OCI-LY7 (cell line): ENCODE measurements at regions not wholly inside any gene's neighbourhood (a gene's known extent, or its start where the extent isn't known, plus 50 kb on each side); places are given as distances from the start of the nearest gene placed in this dataset.
"Not testable (repeated sequence)": the region's sequence is repeated elsewhere in the genome, so short reads cannot be mapped to it uniquely, and the experiment has no call there.

ENCODE experiments used
- BruUV-seq: library from RNA; stranded (reverse); fragments of 400-500 nt; replicated peaks from 2 replicates; lab custom pipeline; 2021; lab: Mats Ljungman, UMichigan
- CTCF ChIA-PET: fragments of 300-600 bp; sonication (Branson Sonifier 250); formaldehyde crosslinking; loops from one replicate; lab custom pipeline; 2022; ENCODE audit warnings: antibody characterized with exemption; ENCODE audit not compliant: unreplicated experiment; lab: Charles Lee
- POLR2A ChIA-PET: fragments of 300-600 bp; sonication (Branson Sonifier 250); formaldehyde crosslinking; loops from one replicate; lab custom pipeline; 2022; ENCODE audit warnings: antibody characterized with exemption; lab: Charles Lee
- DNase-seq: peaks from one replicate; pipeline ENCODE4 v3.0.0-alpha.2; 2015; ENCODE audit warnings: low spot score
- H2AFZ ChIP-seq: fragments of 200-600 bp; sonication (generic), shearing (Covaris generic); 2 replicates; pipeline ENCODE4 v1.6.1; 2014; ENCODE audit warnings: mild to moderate bottlenecking, antibody characterized with exemption, low read length, moderate library complexity
- H3K27ac ChIP-seq: fragments of 200-600 bp; sonication (generic); 2 replicates; pipeline ENCODE4 v1.5.1; 2014; ENCODE audit warnings: mixed run types, low read depth, mild to moderate bottlenecking, moderate library complexity, low read length, inconsistent platforms; ENCODE audit not compliant: poor library complexity, severe bottlenecking
- H3K36me3 ChIP-seq: fragments of 200-600 bp; sonication (generic); 2 replicates; pipeline ENCODE4 v1.6.1; 2014; ENCODE audit warnings: mild to moderate bottlenecking, antibody characterized with exemption, low read length, moderate library complexity, mixed read lengths; ENCODE audit not compliant: insufficient read depth
- H3K4me1 ChIP-seq: fragments of 200-600 bp; sonication (generic); 2 replicates; pipeline ENCODE4 v1.5.1; 2014; ENCODE audit warnings: mild to moderate bottlenecking, low read length; ENCODE audit not compliant: insufficient read depth, poor library complexity, severe bottlenecking
- H3K4me2 ChIP-seq: fragments of 200-600 bp; sonication (generic); 2 replicates; pipeline ENCODE4 v1.6.1; 2014; ENCODE audit warnings: mild to moderate bottlenecking, low read length
- H3K4me3 ChIP-seq: fragments of 200-600 bp; sonication (generic); 2 replicates; pipeline ENCODE4 v1.5.1; 2014; ENCODE audit warnings: mild to moderate bottlenecking, low read depth, low read length; ENCODE audit not compliant: poor library complexity, severe bottlenecking
- H3K79me2 ChIP-seq: fragments of 200-600 bp; sonication (generic); 2 replicates; pipeline ENCODE4 v1.6.1; 2016; ENCODE audit warnings: low read depth, mild to moderate bottlenecking, low read length, moderate library complexity, mixed read lengths; ENCODE audit not compliant: insufficient read depth
- H3K9me2 ChIP-seq: fragments of 200-600 bp; sonication (generic); 2 replicates; pipeline ENCODE4 v1.6.1; 2016; ENCODE audit warnings: mild to moderate bottlenecking, low read length, mixed read lengths; ENCODE audit not compliant: insufficient read depth
- H3K9me3 ChIP-seq: fragments of 200-600 bp; sonication (generic); 2 replicates; pipeline ENCODE4 v1.6.1; 2014; ENCODE audit warnings: mild to moderate bottlenecking, mixed run types, low read length, mixed read lengths
- H4K20me1 ChIP-seq: fragments of 200-600 bp; sonication (generic); 2 replicates; pipeline ENCODE4 v1.6.1; 2014; ENCODE audit warnings: mild to moderate bottlenecking, antibody characterized with exemption, low read length, moderate library complexity, mixed read lengths; ENCODE audit not compliant: insufficient read depth
- EZH2phosphoT487 ChIP-seq: fragments of 200-600 bp; sonication (generic); IDR thresholded peaks from 2 replicates; pipeline ENCODE4 v1.6.1; 2018; ENCODE audit warnings: low read depth, borderline replicate concordance, mild to moderate bottlenecking, mixed run types, antibody characterized with exemption, low read length, moderate library complexity, mixed read lengths
- intact Hi-C: fragments of 100-400 bp; cut with micrococcal nuclease; formaldehyde crosslinking; loops from one replicate; pipeline ENCODE4 v1.10.0; 2022; ENCODE audit not compliant: unreplicated experiment
- TF ChIP-seq, protein P1 (sequence below): fragments of 200-600 bp; sonication (generic); conservative IDR thresholded peaks from 2 replicates; pipeline ENCODE4 v1.5.1; 2014; ENCODE audit warnings: mild to moderate bottlenecking, antibody characterized with exemption, low read length, moderate library complexity, mixed read lengths

DNA sequence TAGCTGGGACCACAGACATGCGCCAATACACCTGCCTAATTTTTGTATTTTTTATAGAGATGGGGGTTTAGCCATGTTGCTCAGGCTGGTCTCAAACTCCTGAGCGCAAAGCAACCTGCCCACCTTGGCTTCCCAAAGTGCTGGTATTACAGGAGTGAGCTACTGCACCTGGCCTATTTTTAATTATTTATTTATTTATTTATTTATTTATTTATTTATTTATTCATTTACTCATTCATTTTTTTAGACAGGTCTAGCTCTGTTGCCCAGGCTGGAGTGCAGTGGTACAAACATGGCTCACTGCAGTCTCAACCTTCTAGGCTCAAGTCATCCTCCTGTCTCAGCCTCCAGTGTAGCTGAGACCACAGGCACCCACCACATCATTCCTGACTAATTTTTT is 434.3 kb downstream of the DOK5 start:
- DNase-seq = no peak
- Histone ChIP-seq H3K9me2 (no peaks in the 10 kb centered on the region), H3K27ac (no peak overlapping the region), H3K4me1 (no peaks in the 10 kb centered on the region), H3K79me2 (no peaks in the 10 kb centered on the region), H4K20me1 (no peaks in the 10 kb centered on the region), H3K4me3 (no peak overlapping the region), H3K4me2 (no peak overlapping the region), H3K9me3 (no peaks in the 10 kb centered on the region), H2AFZ (no peak overlapping the region), H3K36me3 (no peaks in the 10 kb centered on the region)
- intact Hi-C loops = no loop called here
- ChIA-PET CTCF (no interaction called here), POLR2A (interaction anchor here (1.2 kb wide), 1 partner anchor 16 kb away, joined by 6 read pairs; no protein-coding TSS in a partner anchor)
- BruUV-seq = no TSS peak
- no peak for TF ChIP-seq EZH2phosphoT487
- TF ChIP-seq, protein P1, sequence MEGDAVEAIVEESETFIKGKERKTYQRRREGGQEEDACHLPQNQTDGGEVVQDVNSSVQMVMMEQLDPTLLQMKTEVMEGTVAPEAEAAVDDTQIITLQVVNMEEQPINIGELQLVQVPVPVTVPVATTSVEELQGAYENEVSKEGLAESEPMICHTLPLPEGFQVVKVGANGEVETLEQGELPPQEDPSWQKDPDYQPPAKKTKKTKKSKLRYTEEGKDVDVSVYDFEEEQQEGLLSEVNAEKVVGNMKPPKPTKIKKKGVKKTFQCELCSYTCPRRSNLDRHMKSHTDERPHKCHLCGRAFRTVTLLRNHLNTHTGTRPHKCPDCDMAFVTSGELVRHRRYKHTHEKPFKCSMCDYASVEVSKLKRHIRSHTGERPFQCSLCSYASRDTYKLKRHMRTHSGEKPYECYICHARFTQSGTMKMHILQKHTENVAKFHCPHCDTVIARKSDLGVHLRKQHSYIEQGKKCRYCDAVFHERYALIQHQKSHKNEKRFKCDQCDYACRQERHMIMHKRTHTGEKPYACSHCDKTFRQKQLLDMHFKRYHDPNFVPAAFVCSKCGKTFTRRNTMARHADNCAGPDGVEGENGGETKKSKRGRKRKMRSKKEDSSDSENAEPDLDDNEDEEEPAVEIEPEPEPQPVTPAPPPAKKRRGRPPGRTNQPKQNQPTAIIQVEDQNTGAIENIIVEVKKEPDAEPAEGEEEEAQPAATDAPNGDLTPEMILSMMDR = no peak

DNA sequence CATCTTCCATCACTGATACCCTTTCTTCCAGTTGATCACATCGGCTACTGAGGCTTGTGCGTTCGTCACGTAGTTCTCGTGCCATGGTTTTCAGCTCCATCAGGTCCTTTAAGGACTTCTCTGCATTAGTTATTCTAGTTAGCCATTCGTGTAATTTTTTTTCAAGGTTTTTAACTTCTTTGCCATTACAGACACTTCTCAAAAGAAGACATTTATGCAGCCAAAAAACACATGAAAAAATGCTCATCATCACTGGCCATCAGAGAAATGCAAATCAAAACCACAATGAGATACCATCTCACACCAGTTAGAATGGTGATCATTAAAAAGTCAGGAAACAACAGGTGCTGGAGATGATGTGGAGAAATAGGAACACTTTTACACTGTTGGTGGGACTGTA is 430.7 kb downstream of the DOK5 start:
- H2AFZ ChIP-seq, DNase-seq, BruUV-seq, H4K20me1 ChIP-seq, H3K27ac ChIP-seq, H3K36me3 ChIP-seq, H3K4me2 ChIP-seq, H3K4me1 ChIP-seq, H3K4me3 ChIP-seq, POLR2A ChIA-PET, H3K9me2 ChIP-seq, H3K79me2 ChIP-seq, CTCF ChIA-PET, H3K9me3 ChIP-seq, intact Hi-C loops: not testable (repeated sequence)

DNA sequence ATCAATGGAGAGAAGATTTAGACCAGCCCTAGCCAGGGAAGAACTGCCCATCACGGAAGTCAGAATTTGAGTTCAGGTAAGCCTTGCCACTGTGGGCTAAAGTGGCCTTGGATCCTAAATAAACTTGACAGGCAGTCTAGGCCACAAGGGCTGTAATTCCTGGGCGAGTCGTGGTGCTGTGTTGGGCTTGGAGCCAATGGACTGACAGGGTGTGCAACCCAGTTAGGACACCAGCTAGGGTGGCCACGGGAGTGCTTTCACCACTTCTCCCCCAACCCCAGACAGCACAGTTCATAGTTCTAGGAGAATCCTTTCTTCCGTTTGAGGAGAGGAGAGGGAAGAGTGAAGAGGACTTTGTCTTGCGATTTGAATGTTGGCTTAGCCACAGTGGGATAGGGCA is 422.4 kb downstream of the DOK5 start:
- intact Hi-C loops = no loop called here
- 0 out of 2 replicates have a peak, but pooled peaks cover 3% of the 10 kb centered on the region for H3K9me3 ChIP-seq
- no peaks in the 10 kb centered on the region for H3K79me2 ChIP-seq
- H3K4me1 ChIP-seq = no peaks in the 10 kb centered on the region
- no peak overlapping the region for H3K4me2 ChIP-seq
- ChIA-PET CTCF (no interaction called here), POLR2A (no interaction called here)
- H3K9me2 ChIP-seq = no peaks in the 10 kb centered on the region
- no peak overlapping the region for H3K4me3 ChIP-seq
- no peak for DNase-seq
- H3K36me3 ChIP-seq = no peaks in the 10 kb centered on the region
- H4K20me1 ChIP-seq = no peaks in the 10 kb centered on the region
- H3K27ac ChIP-seq = no peak overlapping the region
- TF ChIP-seq EZH2phosphoT487 = no peak
- TF ChIP-seq, protein P1 = no peak
- no TSS peak for BruUV-seq
- no peak overlapping the region for H2AFZ ChIP-seq
